T-helper 1 cell (primary cell): ENCODE measurements at regions not wholly inside any gene's neighbourhood (a gene's known extent, or its start where the extent isn't known, plus 50 kb on each side); places are given as distances from the start of the nearest gene placed in this dataset.
"Not testable (repeated sequence)": the region's sequence is repeated elsewhere in the genome, so short reads cannot be mapped to it uniquely, and the experiment has no call there.

Source experiments
- DNase-seq, 5 donors: peaks; one replicate each; pipeline ENCODE4 v3.0.0-alpha.2; 2012 to 2020

GRCh38 chr2:16039055-16039454, 98.7 kb downstream of the MYCN start:
- no peak for DNase-seq

GRCh38 chr2:16038621-16039020, 98.3 kb downstream of the MYCN start:
- DNase-seq: no peak

- no peak for DNase-seq
These were observed 97.6 kb downstream of the MYCN start for GRCh38 chr2:16037808-16038457.

- no peak for DNase-seq
These were observed 96.6 kb downstream of the MYCN start for GRCh38 chr2:16036951-16037350.

GRCh38 chr2:16035747-16036745, 95.7 kb downstream of the MYCN start:
- no peak for DNase-seq

- DNase-seq: no peak
These were observed 94.8 kb downstream of the MYCN start for GRCh38 chr2:16034975-16035746.

GRCh38 chr2:16034151-16034974, 94.0 kb downstream of the MYCN start:
- no peak for DNase-seq

- no peak for DNase-seq
These were observed 92.6 kb downstream of the MYCN start for GRCh38 chr2:16033032-16033293.

- DNase-seq: no peak
These were observed 92.1 kb downstream of the MYCN start for GRCh38 chr2:16032282-16033031.

- DNase-seq: no peak
These were observed 91.5 kb downstream of the MYCN start for GRCh38 chr2:16031848-16032159.

- no peak for DNase-seq
These were observed 90.9 kb downstream of the MYCN start for GRCh38 chr2:16031058-16031847.

- no peak for DNase-seq
These were observed 90.1 kb downstream of the MYCN start for GRCh38 chr2:16030206-16031057.

- DNase-seq: no peak
These were observed 88.3 kb downstream of the MYCN start for GRCh38 chr2:16028644-16029043.

- DNase-seq: no peak
These were observed 86.6 kb downstream of the MYCN start for GRCh38 chr2:16026816-16027501.

GRCh38 chr2:16025876-16026640, 85.7 kb downstream of the MYCN start:
- DNase-seq: no peak

- DNase-seq: no peak
These were observed 85.0 kb downstream of the MYCN start for GRCh38 chr2:16025211-16025875.

- not testable (repeated sequence) for DNase-seq
These were observed 84.3 kb downstream of the MYCN start for GRCh38 chr2:16024628-16025027.
